Esophagus muscularis mucosa (tissue), 3 donors: ENCODE measurements at regions not wholly inside any gene's neighbourhood (a gene's known extent, or its start where the extent isn't known, plus 50 kb on each side); places are given as distances from the start of the nearest gene placed in this dataset.

ENCODE experiments used
- POLR2AphosphoS5 ChIP-seq, 2 donors: sonication (generic); formaldehyde crosslinking; IDR thresholded peaks; one replicate each; pipeline ENCODE4 v1.6.1; 2017; ENCODE audit warnings: antibody characterized with exemption in 2 of 2
- TF ChIP-seq, protein P1 (sequence below), 3 experiments: fragments of 200-600 bp in 2 of 3; fragments of 450-650 bp in 1 of 3; sonication (generic) in 2 of 3; IDR thresholded peaks; one replicate each; pipeline ENCODE4 v1.5.1; 2017 to 2019; ENCODE audit warnings: antibody characterized with exemption in 3 of 3, mild to moderate bottlenecking in 2 of 3, moderate library complexity in 1 of 3

DNA sequence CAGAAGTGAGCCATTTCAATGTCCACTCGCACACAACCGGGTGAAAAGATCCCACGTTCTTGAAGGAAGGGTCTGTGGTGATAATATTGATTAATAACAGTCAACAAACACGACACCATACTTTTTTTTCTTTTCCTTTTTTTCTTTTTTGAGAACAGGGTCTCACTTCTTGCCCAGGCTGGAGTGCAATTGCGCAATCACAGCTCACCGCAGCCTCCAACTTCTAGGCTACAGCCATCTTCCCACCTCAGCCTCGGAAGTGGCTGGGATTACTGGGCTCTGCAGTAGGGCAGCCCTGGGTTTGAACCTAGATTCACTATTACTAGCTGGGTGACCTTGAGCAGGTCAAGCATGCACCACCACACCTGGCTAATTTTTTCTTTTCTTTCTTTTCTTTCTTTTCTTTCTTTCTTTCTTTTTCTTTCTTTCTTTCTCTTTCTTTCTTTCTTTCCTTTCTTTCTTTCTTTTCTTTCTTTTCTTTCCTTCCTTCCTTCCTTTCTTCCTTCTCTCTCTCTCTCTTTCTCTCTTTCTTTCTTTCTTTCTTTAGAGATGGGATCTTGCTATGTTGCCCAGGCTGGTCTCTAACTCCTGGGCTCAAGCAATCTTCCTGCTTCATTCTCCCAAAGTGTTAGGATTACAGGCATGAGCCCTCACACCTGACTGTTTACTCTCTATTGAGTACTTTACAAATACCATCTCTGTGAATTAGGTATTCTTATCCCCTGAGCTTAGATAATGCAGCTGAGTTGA lies 123.9 kb downstream of the SNX5 start:
- no peak for TF ChIP-seq POLR2AphosphoS5 (IDR thresholded peaks at IDR 0.05)
- TF ChIP-seq, protein P1, sequence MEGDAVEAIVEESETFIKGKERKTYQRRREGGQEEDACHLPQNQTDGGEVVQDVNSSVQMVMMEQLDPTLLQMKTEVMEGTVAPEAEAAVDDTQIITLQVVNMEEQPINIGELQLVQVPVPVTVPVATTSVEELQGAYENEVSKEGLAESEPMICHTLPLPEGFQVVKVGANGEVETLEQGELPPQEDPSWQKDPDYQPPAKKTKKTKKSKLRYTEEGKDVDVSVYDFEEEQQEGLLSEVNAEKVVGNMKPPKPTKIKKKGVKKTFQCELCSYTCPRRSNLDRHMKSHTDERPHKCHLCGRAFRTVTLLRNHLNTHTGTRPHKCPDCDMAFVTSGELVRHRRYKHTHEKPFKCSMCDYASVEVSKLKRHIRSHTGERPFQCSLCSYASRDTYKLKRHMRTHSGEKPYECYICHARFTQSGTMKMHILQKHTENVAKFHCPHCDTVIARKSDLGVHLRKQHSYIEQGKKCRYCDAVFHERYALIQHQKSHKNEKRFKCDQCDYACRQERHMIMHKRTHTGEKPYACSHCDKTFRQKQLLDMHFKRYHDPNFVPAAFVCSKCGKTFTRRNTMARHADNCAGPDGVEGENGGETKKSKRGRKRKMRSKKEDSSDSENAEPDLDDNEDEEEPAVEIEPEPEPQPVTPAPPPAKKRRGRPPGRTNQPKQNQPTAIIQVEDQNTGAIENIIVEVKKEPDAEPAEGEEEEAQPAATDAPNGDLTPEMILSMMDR (IDR thresholded peaks at IDR 0.05) = no peak
